ENCODE measurements at regions not wholly inside any gene's neighbourhood (a gene's known extent, or its start where the extent isn't known, plus 50 kb on each side); places are given as distances from the start of the nearest gene placed in this dataset.

DNA sequence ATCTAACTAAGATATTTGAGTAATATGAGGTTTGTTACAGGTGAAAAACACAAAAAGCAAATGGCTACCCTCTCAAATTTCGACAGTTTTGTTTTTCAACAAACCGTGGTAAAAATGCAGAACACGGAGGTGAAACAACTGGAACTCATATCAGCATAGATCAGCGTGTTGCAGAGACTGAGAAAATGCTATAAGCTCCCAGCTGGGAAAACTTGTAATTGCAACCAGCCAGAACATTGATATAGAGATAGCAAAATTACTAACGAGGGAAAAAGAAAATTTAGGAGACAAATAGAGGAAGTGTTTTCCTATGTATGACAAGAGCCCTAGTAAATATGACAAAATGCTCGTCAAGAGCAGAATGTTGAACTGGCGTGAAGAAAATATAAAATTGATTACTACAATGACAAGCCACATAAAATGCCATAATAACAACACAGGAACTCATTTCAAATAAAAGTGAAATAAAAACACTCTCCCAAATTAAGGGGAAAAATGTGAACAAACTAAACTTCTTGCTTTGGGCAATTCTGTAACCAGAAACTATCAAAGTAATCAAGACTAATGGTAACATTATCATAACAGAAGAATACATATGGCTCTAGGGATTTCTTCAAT is 1989.8 kb downstream of the EFNA5 start:
- TF ChIP-seq, protein P1, sequence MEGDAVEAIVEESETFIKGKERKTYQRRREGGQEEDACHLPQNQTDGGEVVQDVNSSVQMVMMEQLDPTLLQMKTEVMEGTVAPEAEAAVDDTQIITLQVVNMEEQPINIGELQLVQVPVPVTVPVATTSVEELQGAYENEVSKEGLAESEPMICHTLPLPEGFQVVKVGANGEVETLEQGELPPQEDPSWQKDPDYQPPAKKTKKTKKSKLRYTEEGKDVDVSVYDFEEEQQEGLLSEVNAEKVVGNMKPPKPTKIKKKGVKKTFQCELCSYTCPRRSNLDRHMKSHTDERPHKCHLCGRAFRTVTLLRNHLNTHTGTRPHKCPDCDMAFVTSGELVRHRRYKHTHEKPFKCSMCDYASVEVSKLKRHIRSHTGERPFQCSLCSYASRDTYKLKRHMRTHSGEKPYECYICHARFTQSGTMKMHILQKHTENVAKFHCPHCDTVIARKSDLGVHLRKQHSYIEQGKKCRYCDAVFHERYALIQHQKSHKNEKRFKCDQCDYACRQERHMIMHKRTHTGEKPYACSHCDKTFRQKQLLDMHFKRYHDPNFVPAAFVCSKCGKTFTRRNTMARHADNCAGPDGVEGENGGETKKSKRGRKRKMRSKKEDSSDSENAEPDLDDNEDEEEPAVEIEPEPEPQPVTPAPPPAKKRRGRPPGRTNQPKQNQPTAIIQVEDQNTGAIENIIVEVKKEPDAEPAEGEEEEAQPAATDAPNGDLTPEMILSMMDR (optimal IDR thresholded peaks at IDR 0.05 in 1 of 3, IDR thresholded peaks at IDR 0.05 in 1 of 3, conservative IDR thresholded peaks at IDR 0.05 in 1 of 3; ENCODE audit: extremely low read depth in 1 of 3, insufficient read depth in 2 of 3, low read length in 3 of 3) = no peak
- TF ChIP-seq EZH2 (IDR thresholded peaks at IDR 0.05; ENCODE audit: low read length) = no peak
